ENCODE measurements at regions not wholly inside any gene's neighbourhood (a gene's known extent, or its start where the extent isn't known, plus 50 kb on each side); places are given as distances from the start of the nearest gene placed in this dataset.

DNA sequence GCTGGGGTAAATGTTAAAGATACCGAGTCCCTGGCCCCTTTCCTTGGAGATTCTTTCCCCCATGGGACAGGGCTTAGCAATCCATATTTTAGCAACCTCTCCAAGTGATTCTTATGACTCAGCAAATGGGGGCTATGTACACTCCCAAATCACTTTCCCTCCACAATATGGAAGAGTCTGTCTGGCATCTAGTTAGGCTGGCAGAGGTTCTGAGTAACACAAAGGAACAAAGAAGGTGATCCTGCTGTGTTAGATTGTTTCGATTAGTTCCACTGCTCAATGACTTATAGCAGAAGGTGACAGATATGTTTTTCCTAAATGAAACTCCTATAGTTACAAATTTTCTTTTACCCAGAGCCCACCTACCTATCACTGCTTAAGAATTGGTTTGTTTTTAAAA, 154.0 kb upstream of the SYT13 start:
- Histone ChIP-seq H3K79me2 (ENCODE audit: control insufficient read depth, insufficient read depth, low read length) (no peaks in the 10 kb centered on the region), H3K9me3 (replicated peaks; ENCODE audit: control insufficient read depth, insufficient read depth, low read length) (no peaks in the 10 kb centered on the region), H3K4me1 (ENCODE audit: control insufficient read depth, extremely low read depth, insufficient read depth, low read length) (no peaks in the 10 kb centered on the region), H3K36me3 (ENCODE audit: control insufficient read depth in 2 of 2, extremely low read depth in 1 of 2, insufficient read depth in 2 of 2, low read length in 2 of 2) (no peaks in the 10 kb centered on the region), H3K9ac (replicated peaks; ENCODE audit: extremely low read depth, insufficient read depth, low read length) (no peak overlapping the region), H3K27ac (ENCODE audit: insufficient read depth, low read depth, low read length) (no peak overlapping the region), H3K9me1 (replicated peaks; ENCODE audit: control insufficient read depth, extremely low read depth, insufficient read depth, low read length) (no peaks in the 10 kb centered on the region), H3K27me3 (ENCODE audit: control insufficient read depth in 2 of 2, insufficient read depth in 2 of 2, low read length in 2 of 2) (peaks cover 0 to 5% of the 10 kb centered on the region in 2 experiments), H3K4me2 (ENCODE audit: insufficient read depth, low read length) (no peak overlapping the region), H2AFZ (ENCODE audit: low read depth, low read length) (no peak overlapping the region), H4K20me1 (replicated peaks; ENCODE audit: control insufficient read depth, extremely low read depth, insufficient read depth, low read length) (no peaks in the 10 kb centered on the region), H3K4me3 (replicated peaks in 1 of 3; ENCODE audit: insufficient read depth in 1 of 3, low read depth in 1 of 3, low read length in 3 of 3) (no peak overlapping the region)
- POLR2A ChIA-PET = no interaction called here
- dilution Hi-C loops (cut with MboI; ENCODE audit: extremely low pct_ligation_motif_present, low sequenced_read_pairs) = no loop called here
- FAIRE-seq (no peak), DNase-seq (ENCODE audit: low read depth, low spot score) (no peak)
- TF ChIP-seq GATA2 (IDR thresholded peaks at IDR 0.05; ENCODE audit: insufficient read depth, insufficient read length, low read depth, low read length) (no peak), FOS (IDR thresholded peaks at IDR 0.05; ENCODE audit: borderline replicate concordance, insufficient read depth, low read length) (no peak), EZH2 (IDR thresholded peaks at IDR 0.05; ENCODE audit: borderline replicate concordance, low read depth, low read length, severe bottlenecking) (no peak)
- TF ChIP-seq, protein P1, sequence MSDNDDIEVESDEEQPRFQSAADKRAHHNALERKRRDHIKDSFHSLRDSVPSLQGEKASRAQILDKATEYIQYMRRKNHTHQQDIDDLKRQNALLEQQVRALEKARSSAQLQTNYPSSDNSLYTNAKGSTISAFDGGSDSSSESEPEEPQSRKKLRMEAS (IDR thresholded peaks at IDR 0.05; ENCODE audit: insufficient read depth, insufficient read length) = no peak
- TF ChIP-seq, protein P2, sequence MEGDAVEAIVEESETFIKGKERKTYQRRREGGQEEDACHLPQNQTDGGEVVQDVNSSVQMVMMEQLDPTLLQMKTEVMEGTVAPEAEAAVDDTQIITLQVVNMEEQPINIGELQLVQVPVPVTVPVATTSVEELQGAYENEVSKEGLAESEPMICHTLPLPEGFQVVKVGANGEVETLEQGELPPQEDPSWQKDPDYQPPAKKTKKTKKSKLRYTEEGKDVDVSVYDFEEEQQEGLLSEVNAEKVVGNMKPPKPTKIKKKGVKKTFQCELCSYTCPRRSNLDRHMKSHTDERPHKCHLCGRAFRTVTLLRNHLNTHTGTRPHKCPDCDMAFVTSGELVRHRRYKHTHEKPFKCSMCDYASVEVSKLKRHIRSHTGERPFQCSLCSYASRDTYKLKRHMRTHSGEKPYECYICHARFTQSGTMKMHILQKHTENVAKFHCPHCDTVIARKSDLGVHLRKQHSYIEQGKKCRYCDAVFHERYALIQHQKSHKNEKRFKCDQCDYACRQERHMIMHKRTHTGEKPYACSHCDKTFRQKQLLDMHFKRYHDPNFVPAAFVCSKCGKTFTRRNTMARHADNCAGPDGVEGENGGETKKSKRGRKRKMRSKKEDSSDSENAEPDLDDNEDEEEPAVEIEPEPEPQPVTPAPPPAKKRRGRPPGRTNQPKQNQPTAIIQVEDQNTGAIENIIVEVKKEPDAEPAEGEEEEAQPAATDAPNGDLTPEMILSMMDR (IDR thresholded peaks at IDR 0.05; ENCODE audit: extremely low read depth in 1 of 2, insufficient read depth in 1 of 2, low read depth in 1 of 2, low read length in 2 of 2) = no peak
- intact Hi-C loops (cut with micrococcal nuclease) = no loop called here
- BruUV-seq (replicated peaks) = no TSS peak
- CTCF ChIA-PET = no interaction called here

GRCh38 chr11:45436966-45437365, 150.8 kb upstream of the SYT13 start:
- no peak for TF ChIP-seq JUN (IDR thresholded peaks at IDR 0.05; ENCODE audit: borderline replicate concordance, insufficient read depth, insufficient read length, low read depth)
- TF ChIP-seq EZH2 (IDR thresholded peaks at IDR 0.05; ENCODE audit: borderline replicate concordance, low read depth, low read length, severe bottlenecking) = no peak
- TF ChIP-seq GATA2 (IDR thresholded peaks at IDR 0.05; ENCODE audit: insufficient read depth, insufficient read length, low read depth, low read length) = no peak
- TF ChIP-seq, protein P2 (IDR thresholded peaks at IDR 0.05; ENCODE audit: extremely low read depth in 1 of 2, insufficient read depth in 1 of 2, low read depth in 1 of 2, low read length in 2 of 2) = no peak
- no peak for TF ChIP-seq MYC (IDR thresholded peaks at IDR 0.05; ENCODE audit: low read depth, low read length)
- no peak for TF ChIP-seq POLR2A (IDR thresholded peaks at IDR 0.05; ENCODE audit: low read depth, low read length)
- TF ChIP-seq POLR2AphosphoS5 (IDR thresholded peaks at IDR 0.05; ENCODE audit: insufficient read depth, low read depth, low read length) = no peak
- TF ChIP-seq FOS (IDR thresholded peaks at IDR 0.05; ENCODE audit: borderline replicate concordance, insufficient read depth, low read length) = no peak
- TF ChIP-seq, protein P1 (IDR thresholded peaks at IDR 0.05; ENCODE audit: insufficient read depth, insufficient read length) = no peak
- intact Hi-C loops (cut with micrococcal nuclease) (no loop called here), dilution Hi-C loops (cut with MboI; ENCODE audit: extremely low pct_ligation_motif_present, low sequenced_read_pairs) (no loop called here)
- no peaks in the 10 kb centered on the region for H3K9me1 ChIP-seq (replicated peaks; ENCODE audit: control insufficient read depth, extremely low read depth, insufficient read depth, low read length)
- H3K79me2 ChIP-seq (ENCODE audit: control insufficient read depth, insufficient read depth, low read length) = no peaks in the 10 kb centered on the region
- H3K27ac ChIP-seq (ENCODE audit: insufficient read depth, low read depth, low read length) = no peak overlapping the region
- H3K4me1 ChIP-seq (ENCODE audit: control insufficient read depth, extremely low read depth, insufficient read depth, low read length) = no peaks in the 10 kb centered on the region
- ChIA-PET CTCF (no interaction called here), POLR2A (no interaction called here)
- H3K36me3 ChIP-seq (ENCODE audit: control insufficient read depth in 2 of 2, extremely low read depth in 1 of 2, insufficient read depth in 2 of 2, low read length in 2 of 2) = no peaks in the 10 kb centered on the region
- H3K9me3 ChIP-seq (replicated peaks; ENCODE audit: control insufficient read depth, insufficient read depth, low read length) = no peaks in the 10 kb centered on the region
- no peak overlapping the region for H3K4me2 ChIP-seq (ENCODE audit: insufficient read depth, low read length)
- no TSS peak for BruUV-seq (replicated peaks)
- peaks cover 2 to 7% of the 10 kb centered on the region in 2 experiments for H3K27me3 ChIP-seq (ENCODE audit: control insufficient read depth in 2 of 2, insufficient read depth in 2 of 2, low read length in 2 of 2)
- no peak overlapping the region for H3K4me3 ChIP-seq (replicated peaks in 1 of 3; ENCODE audit: insufficient read depth in 1 of 3, low read depth in 1 of 3, low read length in 3 of 3)
- H4K20me1 ChIP-seq (replicated peaks; ENCODE audit: control insufficient read depth, extremely low read depth, insufficient read depth, low read length) = no peaks in the 10 kb centered on the region
- H3K9ac ChIP-seq (replicated peaks; ENCODE audit: extremely low read depth, insufficient read depth, low read length) = no peak overlapping the region
- H2AFZ ChIP-seq (ENCODE audit: low read depth, low read length) = no peak overlapping the region
- no peak for FAIRE-seq
- no peak for DNase-seq (ENCODE audit: low read depth, low spot score)

All from endothelial cell of umbilical vein (primary cell).